SK-MEL-5 (cell line): ENCODE measurements at regions not wholly inside any gene's neighbourhood (a gene's known extent, or its start where the extent isn't known, plus 50 kb on each side); places are given as distances from the start of the nearest gene placed in this dataset.

ENCODE experiments used
- DNase-seq: peaks from one replicate; pipeline ENCODE4 v3.0.0-alpha.2; 2016; ENCODE audit warnings: low read depth, low spot score
- in situ Hi-C: cut with HindIII; loops from 2 replicates; pipeline ENCODE4 v1.10.0; 2016; ENCODE audit warnings: low sequenced_read_pairs, high pct_unique_total_duplicates, low pct_unique_long_range_greater_than_20kb

GRCh38 chr18:40754477-40754876 lies 1200.6 kb upstream of the PIK3C3 start:
- in situ Hi-C loops, result no loop called here
- DNase-seq, result no peak

GRCh38 chr18:40752316-40752715 lies 1202.7 kb upstream of the PIK3C3 start:
- in situ Hi-C loops, result no loop called here
- DNase-seq, result no peak

- no peak for DNase-seq
- in situ Hi-C loops, result no loop called here
Measured at GRCh38 chr18:40751186-40751585, 1203.8 kb upstream of the PIK3C3 start.

GRCh38 chr18:40739029-40739428 lies 1216.0 kb upstream of the PIK3C3 start:
- in situ Hi-C loops, result no loop called here
- DNase-seq, result no peak

DNA sequence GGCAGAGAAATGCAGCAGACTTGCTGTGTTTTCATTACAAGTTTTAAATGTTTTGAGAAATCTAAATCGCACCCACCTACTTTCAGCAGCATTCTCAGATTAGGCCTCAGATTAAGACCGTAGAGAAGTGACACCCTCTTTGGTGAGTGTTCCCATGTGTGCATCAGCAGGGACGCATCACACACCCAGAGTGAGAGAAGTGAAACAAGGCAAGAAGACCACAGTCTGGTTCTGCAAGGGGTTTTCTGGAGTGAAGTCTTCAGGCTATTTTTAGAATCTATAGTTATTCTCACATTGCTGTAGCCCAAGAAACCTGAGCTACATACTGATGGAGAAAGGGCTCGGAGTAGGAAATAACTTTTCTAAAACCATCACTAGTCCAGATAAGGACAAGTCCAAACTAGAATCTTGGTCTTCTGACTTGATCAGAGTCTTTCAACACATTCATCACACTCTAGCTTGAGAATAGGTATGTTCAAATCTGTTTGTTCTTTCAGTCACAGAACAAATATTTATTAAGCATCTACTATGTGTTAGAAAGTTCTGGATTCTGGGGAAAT lies 1216.6 kb upstream of the PIK3C3 start:
- DNase-seq, result no peak
- in situ Hi-C loops, result no loop called here

- in situ Hi-C loops, result no loop called here
Measured at GRCh38 chr18:40708726-40709125, 1246.3 kb upstream of the PIK3C3 start.

DNA sequence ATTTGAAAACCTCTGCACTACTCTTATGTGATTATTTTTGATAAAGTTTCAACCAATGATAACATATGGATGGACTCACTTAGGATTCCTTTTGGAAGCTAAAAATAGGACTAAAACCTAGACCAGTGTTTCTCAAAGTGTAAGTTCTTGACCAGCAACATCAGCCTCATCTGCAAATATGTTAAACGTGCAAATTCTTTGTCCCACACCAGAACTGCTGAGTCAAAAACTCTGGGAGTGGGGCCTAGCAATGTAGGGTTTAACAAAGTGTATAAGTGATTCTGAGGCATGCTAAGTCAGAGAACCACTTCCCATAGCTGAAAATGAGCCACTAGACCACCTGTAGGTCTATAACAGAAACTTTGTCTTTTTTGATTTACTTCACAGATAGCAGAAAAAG lies 1247.2 kb upstream of the PIK3C3 start:
- in situ Hi-C loops, result no loop called here
- no peak for DNase-seq

More at GRCh38 chr18:40708726-40709125, 1246.3 kb upstream of the PIK3C3 start:
- no peak for DNase-seq

DNA sequence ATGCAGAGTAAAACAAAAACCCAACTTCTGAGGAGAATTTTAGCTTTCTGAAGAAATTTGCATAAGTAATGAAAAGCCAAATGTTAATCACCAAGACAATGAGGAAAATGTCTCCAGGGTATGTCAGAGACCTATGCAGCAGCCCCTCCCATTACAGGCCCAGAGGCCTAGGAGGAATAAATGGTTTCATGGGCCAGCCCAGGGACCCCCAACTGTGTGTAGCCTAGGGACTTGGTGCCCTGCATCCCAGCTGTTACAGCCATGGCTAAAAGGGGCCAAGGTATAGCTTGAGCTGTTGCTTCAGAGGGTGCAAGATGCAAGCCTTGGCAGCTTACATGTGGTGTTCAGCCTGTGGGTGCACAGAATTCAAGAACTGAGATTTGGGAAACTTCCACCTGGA lies 1256.9 kb upstream of the PIK3C3 start:
- no peak for DNase-seq
- in situ Hi-C loops, result no loop called here

GRCh38 chr18:40695526-40695925 lies 1259.5 kb upstream of the PIK3C3 start:
- DNase-seq, result no peak
- in situ Hi-C loops, result no loop called here

GRCh38 chr18:40692871-40693270 lies 1262.2 kb upstream of the PIK3C3 start:
- no peak for DNase-seq
- in situ Hi-C loops, result no loop called here

GRCh38 chr18:40690062-40690461 lies 1265.0 kb upstream of the PIK3C3 start:
- in situ Hi-C loops, result no loop called here
- no peak for DNase-seq

- DNase-seq, result no peak
- in situ Hi-C loops, result no loop called here
Measured at GRCh38 chr18:40687399-40687798, 1267.6 kb upstream of the PIK3C3 start.

GRCh38 chr18:40686836-40687235 lies 1268.2 kb upstream of the PIK3C3 start:
- no peak for DNase-seq
- in situ Hi-C loops, result no loop called here

DNA sequence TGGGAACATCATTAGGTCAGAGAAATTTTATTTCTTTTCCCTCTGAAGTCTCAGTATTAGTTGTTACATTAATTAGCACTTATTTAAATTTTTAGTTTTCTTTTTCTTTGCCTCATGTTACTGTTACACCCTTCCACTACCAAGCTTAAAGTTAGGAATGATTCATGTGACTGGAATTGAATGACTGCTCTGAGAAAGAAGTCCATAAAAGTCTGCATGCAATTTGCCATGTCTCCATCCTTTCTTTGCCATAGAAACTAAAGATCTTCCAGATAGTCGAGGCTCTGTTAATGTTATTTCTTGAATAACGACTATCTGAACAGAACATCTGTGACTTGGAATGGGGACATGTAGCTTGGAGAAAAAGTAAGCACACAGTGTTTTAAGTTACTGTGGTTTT lies 1269.8 kb upstream of the PIK3C3 start:
- no peak for DNase-seq
- in situ Hi-C loops, result no loop called here

GRCh38 chr18:40678318-40678717 lies 1276.7 kb upstream of the PIK3C3 start:
- in situ Hi-C loops, result no loop called here

GRCh38 chr18:40676668-40677067 lies 1278.4 kb upstream of the PIK3C3 start:
- no peak for DNase-seq
- in situ Hi-C loops, result no loop called here

More at GRCh38 chr18:40678318-40678717, 1276.7 kb upstream of the PIK3C3 start:
- DNase-seq, result no peak

DNA sequence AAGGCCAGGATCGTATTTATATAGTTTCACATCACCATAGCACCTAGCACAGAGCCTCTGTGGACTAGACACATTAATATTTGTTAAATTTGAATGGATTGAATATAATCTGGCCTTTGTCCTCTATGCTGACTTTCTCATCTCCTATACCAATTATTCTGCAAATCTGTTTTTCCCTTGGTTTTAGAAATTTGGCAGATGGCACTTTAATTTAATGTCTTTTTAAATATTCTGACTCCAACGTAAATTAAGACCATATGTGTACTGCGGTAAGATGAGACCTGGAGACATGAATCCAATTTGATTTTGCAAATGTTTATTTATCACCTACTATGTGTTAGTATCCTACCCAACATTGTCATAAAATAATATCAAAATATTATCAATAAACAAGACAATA lies 1281.9 kb upstream of the PIK3C3 start:
- no peak for DNase-seq
- in situ Hi-C loops, result no loop called here

DNA sequence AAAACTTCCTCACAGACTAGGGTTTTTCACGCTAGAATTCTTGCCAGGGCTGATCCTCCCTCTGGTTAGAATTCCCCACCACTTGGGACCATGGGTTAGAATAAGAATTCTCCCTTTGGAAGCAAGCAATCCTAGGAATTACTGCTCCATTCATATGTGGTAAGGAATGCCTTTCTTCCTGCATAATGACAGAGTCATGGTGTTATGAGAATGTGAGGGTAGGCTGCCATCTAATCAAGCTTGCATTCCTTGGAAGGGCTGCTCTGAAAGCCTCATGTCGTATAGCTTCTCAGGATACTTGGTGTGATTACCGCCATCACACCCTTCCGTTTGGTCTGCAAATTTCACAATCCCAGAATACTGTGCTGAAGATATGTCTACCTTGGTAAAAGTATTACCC lies 1282.4 kb upstream of the PIK3C3 start:
- no peak for DNase-seq
- in situ Hi-C loops, result no loop called here

- DNase-seq, result no peak
- in situ Hi-C loops, result no loop called here
Measured at GRCh38 chr18:40670668-40671375, 1284.2 kb upstream of the PIK3C3 start.
